H9 (cell line): ENCODE measurements at regions not wholly inside any gene's neighbourhood (a gene's known extent, or its start where the extent isn't known, plus 50 kb on each side); places are given as distances from the start of the nearest gene placed in this dataset.

ENCODE experiments used
- DNase-seq: peaks from one replicate; pipeline ENCODE4 v3.0.0-alpha.2; 2017
- H2AFZ ChIP-seq: one replicate; pipeline ENCODE4 v1.6.1; 2013; ENCODE audit warnings: mild to moderate bottlenecking, low read length, control low read depth, moderate library complexity
- H2AK5ac ChIP-seq: 2 replicates; pipeline ENCODE4 v1.6.1; 2013; ENCODE audit warnings: low read length, control low read depth, mixed read lengths; ENCODE audit not compliant: insufficient read length
- H2BK120ac ChIP-seq: one replicate; pipeline ENCODE4 v1.6.1; 2013; ENCODE audit warnings: low read depth, mild to moderate bottlenecking, low read length, control low read depth, inconsistent platforms; ENCODE audit not compliant: poor library complexity, severe bottlenecking
- H2BK12ac ChIP-seq: 2 replicates; pipeline ENCODE4 v1.6.1; 2013; ENCODE audit warnings: low read length, control low read depth, mixed read lengths, low read depth; ENCODE audit not compliant: insufficient read length
- H2BK15ac ChIP-seq: 2 replicates; pipeline ENCODE4 v1.6.1; 2013; ENCODE audit warnings: low read depth, low read length, control low read depth
- H2BK20ac ChIP-seq: one replicate; pipeline ENCODE4 v1.6.1; 2013; ENCODE audit warnings: low read depth, mild to moderate bottlenecking, low read length, control low read depth, inconsistent platforms; ENCODE audit not compliant: poor library complexity, severe bottlenecking
- H2BK5ac ChIP-seq: 2 replicates; pipeline ENCODE4 v1.6.1; 2013; ENCODE audit warnings: low read length, control low read depth, mixed read lengths; ENCODE audit not compliant: insufficient read length
- H3K14ac ChIP-seq: 2 replicates; pipeline ENCODE4 v1.6.1; 2013; ENCODE audit warnings: low read length, control low read depth; ENCODE audit not compliant: insufficient read depth
- H3K18ac ChIP-seq: 2 replicates; pipeline ENCODE4 v1.6.1; 2013; ENCODE audit warnings: low read depth, mild to moderate bottlenecking, mixed read lengths, low read length, control low read depth; ENCODE audit not compliant: insufficient read length
- H3K23ac ChIP-seq: 2 replicates; pipeline ENCODE4 v1.6.1; 2013; ENCODE audit warnings: low read length, control low read depth, mixed read lengths, low read depth; ENCODE audit not compliant: insufficient read length
- H3K23me2 ChIP-seq: 2 replicates; pipeline ENCODE4 v1.6.1; 2013; ENCODE audit warnings: low read depth, mild to moderate bottlenecking, mixed read lengths, low read length, control low read depth; ENCODE audit not compliant: insufficient read length, poor library complexity, severe bottlenecking
- H3K27ac ChIP-seq: 2 replicates; pipeline ENCODE4 v1.5.1; 2013; ENCODE audit warnings: low read length, control low read depth, mixed read lengths, low read depth; ENCODE audit not compliant: insufficient read length
- H3K27me3 ChIP-seq: 2 replicates; pipeline ENCODE4 v1.6.1; 2013; ENCODE audit warnings: low read length, control low read depth, inconsistent platforms; ENCODE audit not compliant: insufficient read depth
- H3K4ac ChIP-seq: 2 replicates; pipeline ENCODE4 v1.6.1; 2013; ENCODE audit warnings: low read depth, mild to moderate bottlenecking, control low read depth, inconsistent platforms, low read length, moderate library complexity
- H3K4me1 ChIP-seq: 2 replicates; pipeline ENCODE4 v1.6.1; 2013; ENCODE audit warnings: low read length, control low read depth, inconsistent platforms; ENCODE audit not compliant: insufficient read depth
- H3K4me2 ChIP-seq: 2 replicates; pipeline ENCODE4 v1.6.1; 2013; ENCODE audit warnings: low read length, control low read depth, mixed read lengths; ENCODE audit not compliant: insufficient read length, insufficient read depth
- H3K56ac ChIP-seq: 2 replicates; pipeline ENCODE4 v1.6.1; 2013; ENCODE audit warnings: low read depth, mild to moderate bottlenecking, mixed read lengths, low read length, control low read depth; ENCODE audit not compliant: insufficient read length
- H3K79me1 ChIP-seq: 2 replicates; pipeline ENCODE4 v1.6.1; 2013; ENCODE audit warnings: low read depth, mild to moderate bottlenecking, moderate library complexity, low read length, control low read depth, inconsistent platforms; ENCODE audit not compliant: insufficient read depth, poor library complexity, severe bottlenecking
- H3K79me2 ChIP-seq: 2 replicates; pipeline ENCODE4 v1.6.1; 2013; ENCODE audit warnings: low read length, control low read depth, inconsistent platforms; ENCODE audit not compliant: insufficient read depth
- H3K9ac ChIP-seq: 2 replicates; pipeline ENCODE4 v1.6.1; 2013; ENCODE audit warnings: low read length, control low read depth, mixed read lengths; ENCODE audit not compliant: insufficient read length; ENCODE audit errors: extremely low read depth
- H3K9me3 ChIP-seq: one replicate; pipeline ENCODE4 v1.6.1; 2013; ENCODE audit warnings: low read depth, low read length, inconsistent platforms; ENCODE audit not compliant: control insufficient read depth
- H3T11ph ChIP-seq: one replicate; pipeline ENCODE4 v1.6.1; 2013; ENCODE audit warnings: mild to moderate bottlenecking, low read length, control low read depth, inconsistent platforms
- H4K20me1 ChIP-seq: one replicate; pipeline ENCODE4 v1.6.1; 2013; ENCODE audit not compliant: control insufficient read depth, insufficient read length, insufficient read depth
- H4K5ac ChIP-seq: 2 replicates; pipeline ENCODE4 v1.6.1; 2013; ENCODE audit warnings: low read depth, mild to moderate bottlenecking, mixed read lengths, low read length, control low read depth; ENCODE audit not compliant: insufficient read length
- H4K8ac ChIP-seq: replicated peaks from 2 replicates; pipeline ENCODE4 v1.6.1; 2013; ENCODE audit warnings: low read length, control low read depth, mixed read lengths, low read depth; ENCODE audit not compliant: insufficient read length
- H4K91ac ChIP-seq: 2 replicates; pipeline ENCODE4 v1.6.1; 2013; ENCODE audit warnings: low read depth, mild to moderate bottlenecking, moderate library complexity, mixed read lengths, low read length, control low read depth; ENCODE audit not compliant: insufficient read length
- H3K27ac Mint-ChIP-seq, 3 experiments: 2 replicates in 2 of 3; 3 replicates in 1 of 3; pipeline ENCODE4 v1.8.0; 2020 to 2021; ENCODE audit warnings: mixed read lengths in 3 of 3, mild to moderate bottlenecking in 1 of 3, moderate library complexity in 1 of 3
- H3K27me3 Mint-ChIP-seq: 2 replicates; pipeline ENCODE4 v1.8.0; 2021; ENCODE audit warnings: low read depth, mild to moderate bottlenecking, moderate library complexity, mixed read lengths
- H3K36me3 Mint-ChIP-seq, 3 experiments: 2 replicates in 2 of 3; 3 replicates in 1 of 3; pipeline ENCODE4 v1.8.0; 2020 to 2021; ENCODE audit warnings: low read depth in 3 of 3, mixed read lengths in 3 of 3; ENCODE audit not compliant: insufficient read depth in 1 of 3
- H3K4me1 Mint-ChIP-seq, 2 experiments: 2 replicates each; pipeline ENCODE4 v1.8.0; 2020; ENCODE audit warnings: mixed read lengths in 2 of 2
- H3K4me3 Mint-ChIP-seq, 2 experiments: 2 replicates in 1 of 2; 3 replicates in 1 of 2; pipeline ENCODE4 v1.8.0; 2020 to 2021; ENCODE audit warnings: mild to moderate bottlenecking in 2 of 2, mixed read lengths in 2 of 2, moderate library complexity in 1 of 2
- H3K9me3 Mint-ChIP-seq, 2 experiments: 2 replicates in 1 of 2; 3 replicates in 1 of 2; pipeline ENCODE4 v1.8.0; 2020; ENCODE audit warnings: mild to moderate bottlenecking in 2 of 2, mixed read lengths in 2 of 2, moderate library complexity in 1 of 2
- CTCF ChIP-seq: fragments of 200-600 bp; sonication (generic); conservative IDR thresholded peaks from 3 replicates; pipeline ENCODE4 v1.8.0; 2021; ENCODE audit warnings: antibody characterized with exemption, mild to moderate bottlenecking
- WGBS: extraction: QIAGEN DNeasy Blood & Tissue Kit; methylation state at CpG from one replicate; pipeline ENCODE4 v1.1.7; 2013; ENCODE audit warnings: missing lambda C conversion rate, low lambda C conversion rate, mixed read lengths; ENCODE audit not compliant: insufficient read length; ENCODE audit errors: extremely low coverage; 5-methylcytosine and 5-hydroxymethylcytosine counted together

- H2BK12ac ChIP-seq = no peak overlapping the region
- no peak overlapping the region for H3K4me2 ChIP-seq
- H4K91ac ChIP-seq = no peak overlapping the region
- no peak overlapping the region for H3T11ph ChIP-seq
- no peak overlapping the region for H2BK15ac ChIP-seq
- no peaks in the 10 kb centered on the region for H3K79me2 ChIP-seq
- H3K79me1 ChIP-seq = no peaks in the 10 kb centered on the region
- no peaks in the 10 kb centered on the region for H3K27me3 ChIP-seq
- H2AK5ac ChIP-seq = no peak overlapping the region
- H2BK120ac ChIP-seq = no peak overlapping the region
- H2BK20ac ChIP-seq = no peak overlapping the region
- no CpG with 5 or more reads among the region's 3 CpGs for WGBS
- H3K4me1 ChIP-seq = no peaks in the 10 kb centered on the region
- no peak for DNase-seq
- no peak overlapping the region for H3K9ac ChIP-seq
- Mint-ChIP-seq H3K36me3 (peaks cover 10 to 17% (median 11%) of the 10 kb centered on the region in 3 experiments; a peak in 6 of 7 replicates), H3K4me3 (no peak overlapping the region), H3K4me1 (peaks cover 19% of the 10 kb centered on the region in 2 experiments), H3K9me3 (peaks cover 12 to 20% of the 10 kb centered on the region in 2 experiments), H3K27ac (no peak overlapping the region), H3K27me3 (peaks cover 13% of the 10 kb centered on the region)
- H2AFZ ChIP-seq = no peak overlapping the region
- H3K9me3 ChIP-seq = peaks cover 6% of the 10 kb centered on the region
- TF ChIP-seq CTCF = no peak
- H3K4ac ChIP-seq = no peak overlapping the region
- no peak overlapping the region for H3K56ac ChIP-seq
- no peak overlapping the region for H4K5ac ChIP-seq
- no peak overlapping the region for H4K8ac ChIP-seq
- H3K18ac ChIP-seq = no peak overlapping the region
- H4K20me1 ChIP-seq = no peaks in the 10 kb centered on the region
- H2BK5ac ChIP-seq = no peak overlapping the region
- H3K23me2 ChIP-seq = peaks cover 12% of the 10 kb centered on the region
- H3K23ac ChIP-seq = no peak overlapping the region
- H3K27ac ChIP-seq = no peak overlapping the region
- no peak overlapping the region for H3K14ac ChIP-seq
Observed at GRCh38 chr11:119580081-119580480, 148.9 kb downstream of the NECTIN1 start.
